ENCODE measurements at regions not wholly inside any gene's neighbourhood (a gene's known extent, or its start where the extent isn't known, plus 50 kb on each side); places are given as distances from the start of the nearest gene placed in this dataset.

GRCh38 chr10:78164702-78165101, 131.0 kb downstream of the RPS24 start:
- DNase-seq, result no peak

- DNase-seq, result no peak
Measured at GRCh38 chr10:78165172-78165571, 131.5 kb downstream of the RPS24 start.

GRCh38 chr10:78165617-78166016, 132.0 kb downstream of the RPS24 start:
- no peak for DNase-seq

GRCh38 chr10:78166261-78166660, 132.6 kb downstream of the RPS24 start:
- no peak for DNase-seq

GRCh38 chr10:78169214-78169613, 135.6 kb downstream of the RPS24 start:
- no peak for DNase-seq

- no peak for DNase-seq
Measured at GRCh38 chr10:78170026-78170475, 136.4 kb downstream of the RPS24 start.

GRCh38 chr10:78171633-78172400, 138.2 kb downstream of the RPS24 start:
- no peak for DNase-seq

- no peak for DNase-seq
Measured at GRCh38 chr10:78173360-78174015, 139.8 kb downstream of the RPS24 start.

- DNase-seq, result no peak
Measured at GRCh38 chr10:78175444-78176015, 141.9 kb downstream of the RPS24 start.

- DNase-seq, result no peak
Measured at GRCh38 chr10:78176320-78177317, 143.0 kb downstream of the RPS24 start.

- no peak for DNase-seq
Measured at GRCh38 chr10:78177491-78178185, 144.0 kb downstream of the RPS24 start.

GRCh38 chr10:78178397-78178796, 144.7 kb downstream of the RPS24 start:
- no peak for DNase-seq

GRCh38 chr10:78178940-78179339, 145.3 kb downstream of the RPS24 start:
- no peak for DNase-seq

- no peak for DNase-seq
Measured at GRCh38 chr10:78179886-78180705, 146.4 kb downstream of the RPS24 start.

GRCh38 chr10:78181381-78182055, 147.9 kb downstream of the RPS24 start:
- DNase-seq, result no peak

- DNase-seq, result no peak
Measured at GRCh38 chr10:78182841-78183240, 149.2 kb downstream of the RPS24 start.

GRCh38 chr10:78184851-78185692, 151.4 kb downstream of the RPS24 start:
- no peak for DNase-seq

- DNase-seq, result no peak
Measured at GRCh38 chr10:78185693-78186055, 152.0 kb downstream of the RPS24 start.

GRCh38 chr10:78186572-78186971, 152.9 kb downstream of the RPS24 start:
- no peak for DNase-seq

- no peak for DNase-seq
Measured at GRCh38 chr10:78187371-78187770, 153.7 kb downstream of the RPS24 start.
